Esophagus muscularis mucosa (tissue), 4 donors: ENCODE measurements at regions not wholly inside any gene's neighbourhood (a gene's known extent, or its start where the extent isn't known, plus 50 kb on each side); places are given as distances from the start of the nearest gene placed in this dataset.
"Not testable (repeated sequence)": the region's sequence is repeated elsewhere in the genome, so short reads cannot be mapped to it uniquely, and the experiment has no call there.

ENCODE experiments used
- DNase-seq: peaks from one replicate; pipeline ENCODE4 v3.0.0-alpha.2; 2017; ENCODE audit errors: extremely low spot score
- H3K27ac ChIP-seq, 4 donors: fragments of 200-600 bp; sonication (generic); replicated peaks in 1 of 4; 1 replicate in 3 of 4; 2 replicates in 1 of 4; pipeline ENCODE4 v1.5.1; 2016 to 2019; ENCODE audit warnings: mild to moderate bottlenecking in 1 of 4
- H3K27me3 ChIP-seq, 4 donors: fragments of 200-600 bp; sonication (generic); one replicate each; pipeline versions ENCODE4 v1.5.1 to v1.6.0; 2016 to 2019
- H3K36me3 ChIP-seq, 4 donors: fragments of 200-600 bp; sonication (generic); one replicate each; pipeline ENCODE4 v1.5.1; 2016 to 2019
- H3K4me1 ChIP-seq, 4 donors: fragments of 200-600 bp; sonication (generic); one replicate each; pipeline ENCODE4 v1.5.1; 2016 to 2019
- H3K4me3 ChIP-seq, 4 donors: fragments of 200-600 bp; sonication (generic); 1 replicate in 2 of 4; 2 replicates in 2 of 4; pipeline ENCODE4 v1.5.1; 2016 to 2019; ENCODE audit warnings: mild to moderate bottlenecking in 4 of 4, moderate library complexity in 1 of 4
- H3K9me3 ChIP-seq, 4 donors: fragments of 200-600 bp; sonication (generic); 1 replicate in 3 of 4; 2 replicates in 1 of 4; pipeline ENCODE4 v1.5.1; 2016 to 2019
- CTCF ChIP-seq, 3 experiments: fragments of 200-600 bp in 2 of 3; fragments of 450-650 bp in 1 of 3; sonication (generic) in 2 of 3; IDR thresholded peaks; one replicate each; pipeline ENCODE4 v1.5.1; 2017 to 2019; ENCODE audit warnings: antibody characterized with exemption in 3 of 3, mild to moderate bottlenecking in 2 of 3, moderate library complexity in 1 of 3
- EP300 ChIP-seq: sonication (generic); formaldehyde crosslinking; IDR thresholded peaks from one replicate; pipeline ENCODE4 v1.6.1; 2017; ENCODE audit warnings: antibody characterized with exemption
- POLR2A ChIP-seq: fragments of 450-650 bp; IDR thresholded peaks from one replicate; pipeline ENCODE4 v1.6.1; 2017; ENCODE audit warnings: antibody characterized with exemption, moderate library complexity, mild to moderate bottlenecking, low read depth
- POLR2AphosphoS5 ChIP-seq, 2 donors: sonication (generic); formaldehyde crosslinking; IDR thresholded peaks; one replicate each; pipeline ENCODE4 v1.6.1; 2017; ENCODE audit warnings: antibody characterized with exemption in 2 of 2
- WGBS: methylation state at CpG from one replicate; pipeline ENCODE4 v1.1.5; 2018; 5-methylcytosine and 5-hydroxymethylcytosine counted together
- intact Hi-C: fragments of 100-400 bp; cut with DNase I; formaldehyde crosslinking; loops from one replicate; pipeline ENCODE4 v1.15.1; 2023

GRCh38 chr20:17863209-17863576 lies 105.4 kb downstream of the SNX5 start:
- intact Hi-C loops, result no loop called here
- WGBS, result 83% methylated on average over 3 of the region's 4 CpGs
- TF ChIP-seq POLR2AphosphoS5 (IDR thresholded peaks at IDR 0.05) (no peak), POLR2A (no peak), EP300 (no peak), CTCF (IDR thresholded peaks at IDR 0.05) (no peak)

GRCh38 chr20:17862171-17862570 lies 106.4 kb downstream of the SNX5 start:
- Histone ChIP-seq H3K36me3 (no peaks in the 10 kb centered on the region), H3K27me3 (no peaks in the 10 kb centered on the region), H3K9me3 (no peaks in the 10 kb centered on the region), H3K4me1 (peaks cover 16 to 31% (median 27%) of the 10 kb centered on the region in 4 donors), H3K27ac (no peak overlapping the region), H3K4me3 (no peak overlapping the region)
- no peak for TF ChIP-seq EP300
- TF ChIP-seq CTCF (IDR thresholded peaks at IDR 0.05), result no peak
- no peak for TF ChIP-seq POLR2AphosphoS5 (IDR thresholded peaks at IDR 0.05)
- no peak for TF ChIP-seq POLR2A
- 85% methylated on average over 1 of the region's 1 CpG for WGBS
- intact Hi-C loops, result no loop called here
- DNase-seq, result no peak

More at GRCh38 chr20:17863209-17863576, 105.4 kb downstream of the SNX5 start:
- Histone ChIP-seq H3K4me3 (no peak overlapping the region), H3K9me3 (no peaks in the 10 kb centered on the region), H3K27me3 (no peaks in the 10 kb centered on the region), H3K36me3 (no peaks in the 10 kb centered on the region), H3K4me1 (peaks cover 16 to 38% (median 31%) of the 10 kb centered on the region in 4 donors), H3K27ac (peak overlapping the region in 2 of 4 donors; percentile 31 to 36)
- DNase-seq, result no peak

GRCh38 chr20:17861620-17862019 lies 107.0 kb downstream of the SNX5 start:
- WGBS, result 93% methylated on average over 9 of the region's 9 CpGs
- H3K4me3 ChIP-seq, H3K27me3 ChIP-seq, intact Hi-C loops, H3K36me3 ChIP-seq, H3K9me3 ChIP-seq, DNase-seq, H3K27ac ChIP-seq: not testable (repeated sequence)
- H3K4me1 ChIP-seq, result peaks cover 16 to 29% (median 26%) of the 10 kb centered on the region in 4 donors

- no peak overlapping the region for H3K27ac ChIP-seq
- 87% methylated on average over 15 of the region's 15 CpGs for WGBS
- no peaks in the 10 kb centered on the region for H3K9me3 ChIP-seq
- no peak overlapping the region for H3K4me3 ChIP-seq
- no peak for DNase-seq
- intact Hi-C loops, result no loop called here
- no peak for TF ChIP-seq CTCF (IDR thresholded peaks at IDR 0.05)
- no peak for TF ChIP-seq POLR2A
- no peak for TF ChIP-seq POLR2AphosphoS5 (IDR thresholded peaks at IDR 0.05)
- TF ChIP-seq EP300, result no peak
- no peaks in the 10 kb centered on the region for H3K27me3 ChIP-seq
- no peaks in the 10 kb centered on the region for H3K36me3 ChIP-seq
- peaks cover 16 to 29% (median 26%) of the 10 kb centered on the region in 4 donors for H3K4me1 ChIP-seq
These were observed 108.0 kb downstream of the SNX5 start for GRCh38 chr20:17860301-17861197.

GRCh38 chr20:17859616-17860232 lies 108.9 kb downstream of the SNX5 start:
- 62% methylated on average over 19 of the region's 22 CpGs for WGBS
- Histone ChIP-seq H3K27ac (no peak overlapping the region), H3K4me1 (peaks cover 16 to 29% (median 26%) of the 10 kb centered on the region in 4 donors), H3K36me3 (no peaks in the 10 kb centered on the region), H3K27me3 (no peaks in the 10 kb centered on the region), H3K4me3 (no peak overlapping the region), H3K9me3 (no peaks in the 10 kb centered on the region)
- no peak for DNase-seq
- TF ChIP-seq CTCF (IDR thresholded peaks at IDR 0.05) (no peak), EP300 (no peak), POLR2AphosphoS5 (IDR thresholded peaks at IDR 0.05) (no peak), POLR2A (no peak)
- intact Hi-C loops, result no loop called here
